GM10248 (cell line): ENCODE measurements at regions not wholly inside any gene's neighbourhood (a gene's known extent, or its start where the extent isn't known, plus 50 kb on each side); places are given as distances from the start of the nearest gene placed in this dataset.
"Not testable (repeated sequence)": the region's sequence is repeated elsewhere in the genome, so short reads cannot be mapped to it uniquely, and the experiment has no call there.

Source experiments
- CTCF ChIA-PET: fragments of 300-600 bp; sonication (Branson Sonifier 250); formaldehyde crosslinking; extraction: SDS; loops from one replicate; lab custom pipeline; 2021; ENCODE audit warnings: antibody characterized with exemption; lab: Yijun Ruan, JAX
- POLR2A ChIA-PET: fragments of 350-650 bp; sonication (Branson Sonifier 250); formaldehyde crosslinking; extraction: SDS; loops from one replicate; lab custom pipeline; 2020; ENCODE audit warnings: antibody characterized with exemption; lab: Yijun Ruan, JAX
- DNase-seq: peaks from one replicate; pipeline ENCODE4 v3.0.0; 2012; ENCODE audit errors: extremely low spot score
- CTCF ChIP-seq: IDR thresholded peaks from 2 replicates; pipeline ENCODE4 v1.5.1; 2012; ENCODE audit warnings: mild to moderate bottlenecking, low read depth; ENCODE audit errors: extremely low read depth, missing control alignments, control extremely low read depth

DNA sequence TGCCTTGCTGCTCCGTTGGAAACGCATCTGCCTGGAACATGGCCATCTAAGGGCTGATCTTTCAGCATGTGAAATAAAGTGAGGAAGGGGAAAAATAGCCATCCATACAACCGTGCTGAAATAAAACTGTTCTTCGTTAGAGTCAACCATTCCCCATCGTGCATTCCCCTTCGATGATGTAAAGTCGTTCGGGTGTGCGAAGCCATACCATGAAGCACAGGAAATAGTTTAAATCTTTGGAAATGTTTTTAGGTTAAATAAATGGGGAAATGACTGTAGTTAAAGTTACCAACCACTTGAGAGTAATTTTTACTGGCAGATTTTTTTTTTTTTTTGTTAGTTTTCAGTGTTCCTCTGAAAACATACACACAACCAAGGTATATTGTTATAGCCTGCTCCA is 302.5 kb downstream of the SH3GL2 start:
- no peak for TF ChIP-seq CTCF
- ChIA-PET CTCF (no interaction called here), POLR2A (no interaction called here)
- no peak for DNase-seq

- CTCF ChIA-PET: no interaction called here
- no peak for DNase-seq
- POLR2A ChIA-PET: no interaction called here
- no peak for TF ChIP-seq CTCF
Observed at GRCh38 chr9:17882688-17883594, 304.1 kb downstream of the SH3GL2 start.

DNA sequence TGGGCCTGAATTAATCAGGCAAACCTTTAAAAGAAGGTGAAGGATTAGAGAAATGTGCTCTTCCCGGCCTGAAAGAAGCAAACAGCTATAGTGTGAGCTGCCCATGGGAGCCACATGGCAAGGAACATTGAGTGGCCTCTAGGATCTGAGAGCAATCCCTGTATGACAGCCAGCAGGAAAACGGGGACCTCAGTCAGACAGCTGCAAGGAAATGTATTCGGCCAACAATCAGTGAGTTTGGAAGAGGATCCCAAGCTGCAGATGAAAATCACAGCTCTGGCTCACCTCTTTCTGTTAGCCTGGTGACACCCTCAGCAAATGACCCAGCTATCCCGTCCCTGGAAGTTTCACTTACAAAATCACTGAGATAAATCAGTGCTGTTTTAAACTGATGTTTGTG is 309.2 kb downstream of the SH3GL2 start:
- DNase-seq: no peak
- POLR2A ChIA-PET: no interaction called here
- CTCF ChIA-PET: interaction anchor here (0.9 kb wide), 1 partner anchor 366 kb away, joined by 3 read pairs; no protein-coding TSS in a partner anchor
- no peak for TF ChIP-seq CTCF

DNA sequence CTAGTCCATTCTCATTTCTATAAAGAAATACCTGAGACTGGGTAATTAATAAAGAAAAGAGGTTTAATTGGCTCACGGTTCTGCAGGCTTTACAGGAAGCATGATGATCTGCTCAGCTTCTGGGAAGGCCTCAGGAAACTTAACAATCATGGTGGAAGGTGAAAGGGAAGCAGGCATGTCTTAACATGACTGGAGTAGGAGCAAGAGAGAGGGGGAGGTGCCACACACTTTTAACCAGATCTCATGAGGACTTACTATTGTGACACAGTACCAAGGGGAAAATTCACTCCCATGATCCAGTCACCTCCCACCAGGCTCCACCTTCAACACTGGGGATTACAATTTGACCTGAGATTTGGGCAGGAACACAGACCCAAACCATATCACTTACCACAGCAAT is 310.1 kb downstream of the SH3GL2 start:
- POLR2A ChIA-PET, CTCF ChIA-PET, DNase-seq: not testable (repeated sequence)

DNA sequence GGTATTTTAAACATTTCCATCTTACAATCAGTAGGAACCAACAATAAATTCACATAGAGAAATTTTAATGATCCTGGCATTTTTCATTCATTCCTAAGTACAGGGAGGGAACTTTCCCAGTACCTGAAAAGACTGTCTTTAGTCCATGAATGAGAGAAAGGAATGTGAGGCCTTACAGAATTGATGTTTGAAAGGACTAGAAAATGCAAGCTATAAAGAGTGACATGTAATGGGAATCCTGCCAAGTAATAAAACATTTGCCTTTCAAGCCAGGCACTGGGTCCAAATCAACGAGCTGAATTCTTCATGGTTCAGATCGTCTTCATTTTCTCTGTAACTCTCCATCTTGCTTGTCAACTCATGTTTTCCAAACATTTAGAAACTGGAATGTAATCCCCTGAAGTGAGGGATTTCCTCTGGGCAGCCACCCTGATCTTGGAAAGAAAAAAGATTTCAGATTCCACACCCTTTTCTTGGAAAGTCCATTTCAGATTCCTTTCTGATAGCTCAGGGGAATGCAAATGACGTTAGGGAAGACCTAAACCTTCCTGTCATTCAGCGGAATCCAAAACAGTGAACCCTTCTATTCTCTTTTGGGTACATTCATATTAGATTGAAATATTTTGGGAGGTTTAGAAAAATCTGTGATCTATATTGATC is 315.8 kb downstream of the SH3GL2 start:
- TF ChIP-seq CTCF: no peak
- POLR2A ChIA-PET: no interaction called here
- CTCF ChIA-PET: no interaction called here
- DNase-seq: no peak

GRCh38 chr9:17900606-17901005 is 321.7 kb downstream of the SH3GL2 start:
- POLR2A ChIA-PET: no interaction called here

More at GRCh38 chr9:17900606-17901005, 321.7 kb downstream of the SH3GL2 start:
- no peak for TF ChIP-seq CTCF
- CTCF ChIA-PET: no interaction called here
- no peak for DNase-seq
